MM.1S (cell line): ENCODE measurements at regions not wholly inside any gene's neighbourhood (a gene's known extent, or its start where the extent isn't known, plus 50 kb on each side); places are given as distances from the start of the nearest gene placed in this dataset.

Experiments
- EZH2 ChIP-seq: fragments of 300-600 bp; sonication (generic); optimal IDR thresholded peaks from 2 replicates; pipeline ENCODE3; 2017; ENCODE audit warnings: low read depth, mild to moderate bottlenecking, antibody characterized with exemption, low read length, mixed read lengths
- TF ChIP-seq, protein P1 (sequence below): fragments of 300-600 bp; sonication (generic); IDR thresholded peaks from 2 replicates; pipeline ENCODE4 v1.5.1; 2016; ENCODE audit warnings: antibody characterized with exemption, low read length, mixed read lengths

DNA sequence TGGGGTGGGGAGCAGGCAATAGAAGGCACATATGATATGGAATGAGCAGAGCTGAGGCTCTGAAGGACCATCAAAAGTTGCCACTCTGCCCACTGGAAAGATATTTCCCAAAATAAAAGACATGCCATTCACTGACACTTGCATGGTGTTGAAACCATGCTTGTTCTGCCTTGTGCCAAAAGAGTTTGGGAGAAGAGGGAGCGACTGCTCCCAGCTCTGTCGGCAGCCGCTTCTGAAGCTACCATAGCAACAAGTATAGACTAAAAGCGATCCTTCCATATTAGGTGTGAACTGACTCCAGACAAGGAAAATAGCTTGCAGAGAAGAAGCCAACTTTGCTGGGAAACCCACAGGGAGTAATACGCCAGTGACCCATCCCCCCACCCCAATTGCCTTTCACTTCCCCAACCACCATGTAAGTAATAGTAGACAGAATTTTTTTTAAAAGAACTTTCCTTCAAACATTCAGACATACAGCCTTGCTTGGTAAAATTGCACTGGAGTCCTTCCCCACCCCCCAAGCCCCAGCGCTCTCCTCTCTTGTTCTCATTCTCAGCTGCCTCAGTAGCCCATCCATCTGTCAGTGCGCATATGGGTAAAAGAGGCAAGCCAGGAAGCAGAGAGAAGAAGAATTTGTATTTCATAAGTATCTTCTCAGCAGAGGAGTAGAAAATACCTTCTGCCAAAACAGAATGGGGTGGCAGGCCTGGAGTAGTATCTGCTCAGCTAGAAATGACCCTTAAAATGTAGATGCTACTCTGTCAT is 263.7 kb downstream of the OMA1 start:
- TF ChIP-seq, protein P1, sequence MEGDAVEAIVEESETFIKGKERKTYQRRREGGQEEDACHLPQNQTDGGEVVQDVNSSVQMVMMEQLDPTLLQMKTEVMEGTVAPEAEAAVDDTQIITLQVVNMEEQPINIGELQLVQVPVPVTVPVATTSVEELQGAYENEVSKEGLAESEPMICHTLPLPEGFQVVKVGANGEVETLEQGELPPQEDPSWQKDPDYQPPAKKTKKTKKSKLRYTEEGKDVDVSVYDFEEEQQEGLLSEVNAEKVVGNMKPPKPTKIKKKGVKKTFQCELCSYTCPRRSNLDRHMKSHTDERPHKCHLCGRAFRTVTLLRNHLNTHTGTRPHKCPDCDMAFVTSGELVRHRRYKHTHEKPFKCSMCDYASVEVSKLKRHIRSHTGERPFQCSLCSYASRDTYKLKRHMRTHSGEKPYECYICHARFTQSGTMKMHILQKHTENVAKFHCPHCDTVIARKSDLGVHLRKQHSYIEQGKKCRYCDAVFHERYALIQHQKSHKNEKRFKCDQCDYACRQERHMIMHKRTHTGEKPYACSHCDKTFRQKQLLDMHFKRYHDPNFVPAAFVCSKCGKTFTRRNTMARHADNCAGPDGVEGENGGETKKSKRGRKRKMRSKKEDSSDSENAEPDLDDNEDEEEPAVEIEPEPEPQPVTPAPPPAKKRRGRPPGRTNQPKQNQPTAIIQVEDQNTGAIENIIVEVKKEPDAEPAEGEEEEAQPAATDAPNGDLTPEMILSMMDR: no peak
- no peak for TF ChIP-seq EZH2
